ENCODE measurements at regions not wholly inside any gene's neighbourhood (a gene's known extent, or its start where the extent isn't known, plus 50 kb on each side); places are given as distances from the start of the nearest gene placed in this dataset.

GRCh38 chr4:11525085-11525484 lies 96.4 kb upstream of the HS3ST1 start:
- TF ChIP-seq CTCF (conservative IDR thresholded peaks at IDR 0.05 in 1 of 2, IDR thresholded peaks at IDR 0.05 in 1 of 2; ENCODE audit: extremely low read depth in 1 of 2, insufficient read depth in 1 of 2, low read depth in 1 of 2, low read length in 2 of 2) (no peak), EZH2 (IDR thresholded peaks at IDR 0.05; ENCODE audit: borderline replicate concordance, low read length) (no peak)
